GM21360 (cell line): ENCODE measurements at regions not wholly inside any gene's neighbourhood (a gene's known extent, or its start where the extent isn't known, plus 50 kb on each side); places are given as distances from the start of the nearest gene placed in this dataset.
"Not testable (repeated sequence)": the region's sequence is repeated elsewhere in the genome, so short reads cannot be mapped to it uniquely, and the experiment has no call there.

Experiments
- ATAC-seq: cut with Tn5 transposase; IDR thresholded peaks from one replicate; pipeline ENCODE4 v1.9.1; 2021; ENCODE audit warnings: mild to moderate bottlenecking, moderate library complexity; ENCODE audit not compliant: unreplicated experiment

DNA sequence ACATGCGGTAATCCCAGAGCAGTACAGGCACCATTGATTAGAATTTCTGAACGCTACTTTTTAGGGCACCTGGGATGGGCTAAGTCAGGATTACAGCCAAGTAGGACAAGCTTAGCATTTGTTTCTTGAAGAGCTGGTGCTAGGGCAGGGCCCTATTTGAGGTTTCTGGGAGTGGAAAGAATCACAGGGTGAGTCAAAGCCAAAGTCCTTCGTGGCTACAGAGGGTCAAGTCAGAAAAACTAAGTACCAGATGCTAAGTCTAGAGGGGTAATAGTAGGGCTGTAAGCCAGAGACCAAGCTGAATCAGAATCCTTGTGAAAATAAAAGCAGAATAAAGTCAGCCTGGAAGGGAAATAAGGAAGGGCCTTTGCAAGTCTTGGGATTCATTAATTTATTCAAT lies 448.6 kb downstream of the ZIC3 start:
- ATAC-seq = no peak

DNA sequence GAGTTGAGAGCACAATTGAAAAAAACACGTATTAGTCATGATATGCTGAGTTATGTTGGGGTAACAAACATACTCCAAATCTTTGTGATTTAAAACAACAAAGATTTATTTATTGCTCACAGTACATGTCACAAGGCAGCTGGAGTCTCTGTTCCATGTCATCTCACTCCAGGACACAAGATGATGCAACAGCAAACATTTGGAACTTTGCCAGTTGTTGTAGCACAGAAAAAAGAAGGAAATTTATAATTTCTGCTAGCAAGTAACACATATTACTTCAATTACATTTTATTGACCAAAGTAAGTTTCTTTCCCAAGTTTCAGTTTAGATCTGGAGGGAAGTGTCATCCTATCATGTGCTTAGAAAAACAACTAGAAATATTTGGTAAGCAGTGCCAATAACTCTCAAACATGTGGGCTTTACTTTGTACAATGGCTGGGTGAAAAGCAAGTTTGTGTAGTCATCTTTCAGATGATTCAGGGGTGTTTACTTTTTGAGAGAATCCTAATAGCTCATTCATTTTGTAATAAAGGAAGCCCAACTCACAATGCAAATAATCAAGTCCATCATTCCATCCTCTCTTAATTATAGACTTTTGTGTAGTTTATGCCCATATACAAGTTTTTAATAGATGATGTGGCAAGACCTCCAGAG lies 452.3 kb downstream of the ZIC3 start:
- ATAC-seq = no peak

DNA sequence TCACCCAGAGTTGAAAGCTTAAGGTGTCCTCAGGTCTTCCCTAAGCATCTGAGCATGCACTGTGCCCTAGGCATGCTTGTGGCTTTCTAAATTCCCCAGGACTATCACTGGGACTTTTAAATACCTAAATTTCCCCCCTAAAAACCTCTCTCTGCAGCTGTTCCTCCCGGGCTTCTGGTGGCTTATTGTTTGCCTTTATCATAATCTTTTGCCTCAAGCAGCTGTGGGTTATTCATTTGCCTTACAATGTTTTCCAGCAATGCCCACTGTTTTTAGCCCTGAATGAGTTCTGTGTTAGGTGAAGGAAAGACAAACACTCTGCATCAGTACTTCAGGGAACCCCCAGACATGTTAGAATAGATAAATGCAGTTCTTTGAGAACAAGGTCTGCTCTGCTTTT lies 455.0 kb downstream of the ZIC3 start:
- no peak for ATAC-seq

DNA sequence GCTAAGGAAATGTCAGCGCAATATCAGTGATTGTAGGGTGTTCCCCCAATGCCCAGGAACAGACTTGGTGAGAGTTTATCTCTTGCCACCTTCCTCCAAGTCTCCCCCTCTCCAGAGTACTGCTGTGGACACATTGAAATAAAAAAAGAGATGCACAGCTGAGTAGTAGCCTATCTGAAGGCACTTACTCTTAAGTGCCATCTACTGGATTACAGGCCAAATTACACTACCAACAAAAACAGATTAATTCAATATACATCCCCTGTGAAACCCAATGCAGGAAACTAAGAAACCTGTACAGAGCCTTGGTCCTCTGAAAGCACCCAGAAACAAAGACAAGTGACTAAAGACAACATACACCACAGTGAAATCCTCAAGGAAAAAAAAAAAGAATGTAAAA lies 460.3 kb downstream of the ZIC3 start:
- ATAC-seq = peak; percentile 78

DNA sequence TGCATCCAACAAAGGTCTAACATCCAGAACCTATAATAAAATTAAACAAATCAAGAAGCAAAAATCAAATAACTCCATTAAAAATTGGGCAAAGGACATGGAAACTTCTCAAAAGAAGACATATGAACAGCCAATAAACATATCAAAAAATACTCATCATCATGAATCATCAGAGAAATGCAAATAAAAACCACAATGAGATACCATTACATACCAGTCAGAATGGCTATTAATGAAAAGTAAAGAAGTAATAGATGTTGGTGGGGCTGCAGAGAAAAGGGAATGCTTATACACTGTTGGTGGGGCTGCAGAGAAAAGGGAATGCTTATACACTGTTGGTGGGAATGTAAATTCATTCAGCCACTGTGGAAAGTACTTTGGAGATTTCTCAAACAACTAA lies 465.8 kb downstream of the ZIC3 start:
- no peak for ATAC-seq

DNA sequence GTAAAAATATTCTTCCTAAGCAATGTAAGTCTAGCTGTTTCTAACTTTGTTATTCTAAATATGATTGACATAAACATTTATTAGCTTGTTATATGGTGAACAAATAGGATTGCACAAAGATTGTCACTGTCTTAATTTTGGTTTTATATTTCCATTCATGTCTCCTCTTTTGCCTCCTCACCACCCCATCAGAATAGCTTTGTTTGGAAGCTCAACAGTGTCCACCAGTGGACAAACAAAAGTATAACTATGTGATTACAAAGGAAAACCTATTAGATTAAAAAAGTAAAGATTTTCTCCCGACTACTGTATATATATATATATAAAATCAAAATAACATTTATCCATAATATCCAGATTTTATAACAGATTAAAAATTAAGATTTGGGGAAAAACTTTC lies 468.2 kb downstream of the ZIC3 start:
- ATAC-seq = no peak

DNA sequence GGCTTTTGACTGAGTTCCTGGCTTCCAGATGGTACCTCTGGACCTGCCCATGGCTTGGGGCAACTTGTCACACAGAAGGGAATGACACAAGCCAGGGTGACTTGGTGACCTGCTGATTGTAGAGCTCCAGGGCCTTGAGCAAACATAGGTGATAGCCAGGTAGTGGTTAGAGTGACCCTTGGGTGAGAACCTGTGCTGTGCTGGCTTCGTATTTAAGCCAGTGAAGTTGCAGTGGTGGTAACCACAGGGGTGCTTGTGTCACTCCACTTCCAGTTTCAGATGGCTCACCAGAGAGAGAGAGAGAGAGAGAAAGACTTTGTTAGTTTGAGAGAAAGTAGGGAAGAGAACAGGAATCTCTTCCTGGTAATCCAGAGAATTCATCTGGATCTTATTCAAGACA lies 471.6 kb downstream of the ZIC3 start:
- no peak for ATAC-seq

DNA sequence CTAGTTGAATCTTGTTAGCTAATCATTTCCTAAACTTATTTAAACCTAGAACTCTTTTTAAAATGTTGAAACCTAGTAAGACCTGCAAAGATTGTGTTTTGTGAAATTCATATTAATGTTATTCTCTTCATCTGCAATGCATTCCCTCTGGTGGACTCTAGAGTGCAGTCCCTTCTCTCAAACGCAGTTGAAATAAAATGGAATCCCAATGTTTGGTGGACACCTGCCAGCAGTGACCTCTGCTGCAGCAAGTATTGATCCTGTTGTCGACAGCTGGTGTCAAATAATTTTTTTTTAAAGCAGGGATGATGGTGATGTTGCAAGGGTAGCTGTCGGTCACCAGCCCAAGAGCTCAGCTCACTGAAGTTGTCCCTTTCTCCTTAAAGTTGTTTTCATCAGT lies 492.0 kb downstream of the ZIC3 start:
- no peak for ATAC-seq

DNA sequence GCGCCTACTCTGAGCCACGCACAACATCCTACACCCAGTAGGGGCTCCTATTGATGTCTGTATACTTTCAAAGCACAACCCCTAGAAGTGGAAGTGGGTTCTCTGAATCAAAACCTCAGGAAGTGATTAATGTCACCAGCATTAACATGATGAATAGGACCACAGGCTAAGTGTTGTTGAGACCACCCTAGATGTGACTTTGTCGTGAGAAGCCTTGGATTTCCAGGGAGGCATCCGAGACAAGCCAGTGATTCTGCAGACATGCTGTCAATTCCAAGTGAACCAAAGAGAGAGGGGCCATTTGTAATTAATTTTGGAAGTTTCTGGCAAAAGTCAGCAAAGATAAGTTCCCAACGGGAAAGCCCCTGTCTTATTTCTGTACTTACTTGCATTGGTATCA lies 493.0 kb downstream of the ZIC3 start:
- ATAC-seq = no peak

DNA sequence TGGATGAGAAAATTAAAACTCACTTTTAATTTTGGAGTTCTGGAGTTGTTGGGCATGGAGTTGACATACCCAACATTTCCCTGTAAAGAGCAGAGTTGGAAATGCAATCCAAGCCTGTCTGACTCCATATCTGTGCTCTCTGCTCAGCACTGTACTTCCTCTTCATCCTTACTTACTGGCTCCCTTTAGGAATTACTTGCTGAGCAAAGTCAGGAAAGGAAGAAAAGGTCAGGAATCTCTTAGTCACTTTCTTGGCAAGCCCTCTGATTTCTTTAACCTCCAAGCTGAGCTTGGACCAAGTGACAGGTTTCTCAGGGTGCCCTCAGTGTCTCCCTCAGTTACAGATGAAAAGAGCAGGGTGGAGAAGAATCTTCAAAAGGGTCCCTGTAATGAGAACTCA lies 501.5 kb downstream of the ZIC3 start:
- no peak for ATAC-seq

DNA sequence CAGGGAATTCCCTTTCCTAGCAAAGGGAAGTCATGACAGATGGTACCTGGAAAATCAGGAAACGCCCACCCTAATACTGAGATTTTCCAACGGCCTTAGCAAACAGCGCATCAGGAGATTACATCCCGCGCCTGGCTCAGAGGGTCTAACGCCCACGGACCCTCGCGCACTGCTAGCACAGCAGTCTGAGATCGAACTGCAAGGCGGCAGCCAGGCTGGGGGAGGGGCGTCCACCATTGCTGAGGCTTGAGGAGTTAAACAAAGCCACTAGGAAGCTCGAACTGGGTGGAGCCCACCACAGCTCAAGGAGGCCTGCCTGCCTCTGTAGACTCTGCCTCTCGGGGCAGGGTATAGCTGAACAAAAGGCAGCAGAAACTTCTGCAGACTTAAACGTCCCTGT lies 507.7 kb downstream of the ZIC3 start:
- ATAC-seq = no peak

DNA sequence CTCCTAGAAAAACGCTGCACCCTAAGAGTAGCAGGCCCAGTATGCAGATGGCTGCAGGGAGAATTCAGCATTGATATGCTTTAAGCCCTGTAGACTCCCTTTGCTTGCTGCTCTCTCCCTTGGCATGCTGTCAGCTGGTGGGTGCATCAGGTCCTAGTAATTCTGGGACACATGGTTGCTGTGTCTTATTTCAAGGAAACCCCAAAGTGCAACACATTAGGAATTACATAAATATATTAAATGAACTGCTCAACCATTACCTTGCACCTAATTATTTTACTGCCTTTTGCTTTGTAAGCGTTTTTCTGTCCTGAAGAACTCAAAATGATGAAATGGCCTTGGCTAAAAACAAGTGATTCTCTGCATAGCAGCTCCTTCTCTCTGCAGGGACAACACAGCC lies 516.3 kb downstream of the ZIC3 start:
- ATAC-seq = no peak

DNA sequence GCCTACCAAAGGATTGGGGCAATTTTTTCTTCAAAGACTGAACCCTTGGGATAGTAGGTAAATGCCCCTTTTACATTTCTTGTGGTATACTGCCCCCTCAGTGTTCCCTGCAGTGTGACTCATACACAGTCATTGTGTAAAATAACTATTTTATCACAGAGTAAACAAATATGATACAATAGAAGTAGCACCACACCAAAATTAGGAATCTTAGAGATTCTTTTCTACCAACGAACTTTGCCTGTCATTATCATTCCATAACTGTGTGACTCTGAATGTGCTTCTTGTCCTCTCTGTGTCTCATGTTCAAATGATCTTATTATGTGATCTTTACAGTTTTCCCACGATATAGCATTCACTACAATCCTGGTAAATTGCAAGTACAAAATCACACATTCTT lies 517.0 kb downstream of the ZIC3 start:
- ATAC-seq = no peak

DNA sequence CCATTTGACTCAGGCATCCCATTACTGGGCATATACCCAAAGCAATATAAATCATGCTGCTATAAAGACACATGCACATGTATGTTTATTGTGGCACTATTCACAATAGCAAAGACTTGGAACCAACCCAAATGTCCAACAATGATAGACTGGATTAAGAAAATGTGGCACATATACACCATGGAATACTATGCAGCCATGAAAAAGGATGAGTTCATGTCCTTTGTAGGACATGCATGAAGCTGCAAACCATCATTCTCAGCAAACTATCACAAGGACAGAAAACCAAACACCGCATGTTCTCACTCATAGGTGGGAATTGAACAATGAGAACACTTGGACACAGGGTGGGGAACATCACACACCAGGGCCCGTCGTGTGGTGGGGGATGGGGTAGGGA lies 545.0 kb downstream of the ZIC3 start:
- ATAC-seq = not testable (repeated sequence)

DNA sequence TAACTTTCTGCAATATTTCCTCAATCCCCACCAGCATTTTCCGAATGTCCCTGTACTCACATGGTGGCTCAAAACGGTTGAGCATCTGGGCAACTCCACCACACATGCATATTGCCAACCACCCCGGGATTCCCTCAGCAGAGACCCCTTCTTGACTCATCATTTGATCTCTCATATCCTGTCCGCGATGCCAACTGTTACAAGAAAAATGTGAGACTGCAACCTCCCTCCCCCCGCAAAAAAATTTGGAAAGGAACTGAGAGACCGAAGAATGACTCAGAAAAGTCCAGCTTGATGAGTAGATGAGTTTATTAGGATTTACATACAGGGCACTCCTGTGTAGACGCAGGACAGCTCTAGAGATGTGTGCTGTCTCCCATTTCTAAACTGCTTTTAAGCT lies 561.4 kb downstream of the ZIC3 start:
- no peak for ATAC-seq

DNA sequence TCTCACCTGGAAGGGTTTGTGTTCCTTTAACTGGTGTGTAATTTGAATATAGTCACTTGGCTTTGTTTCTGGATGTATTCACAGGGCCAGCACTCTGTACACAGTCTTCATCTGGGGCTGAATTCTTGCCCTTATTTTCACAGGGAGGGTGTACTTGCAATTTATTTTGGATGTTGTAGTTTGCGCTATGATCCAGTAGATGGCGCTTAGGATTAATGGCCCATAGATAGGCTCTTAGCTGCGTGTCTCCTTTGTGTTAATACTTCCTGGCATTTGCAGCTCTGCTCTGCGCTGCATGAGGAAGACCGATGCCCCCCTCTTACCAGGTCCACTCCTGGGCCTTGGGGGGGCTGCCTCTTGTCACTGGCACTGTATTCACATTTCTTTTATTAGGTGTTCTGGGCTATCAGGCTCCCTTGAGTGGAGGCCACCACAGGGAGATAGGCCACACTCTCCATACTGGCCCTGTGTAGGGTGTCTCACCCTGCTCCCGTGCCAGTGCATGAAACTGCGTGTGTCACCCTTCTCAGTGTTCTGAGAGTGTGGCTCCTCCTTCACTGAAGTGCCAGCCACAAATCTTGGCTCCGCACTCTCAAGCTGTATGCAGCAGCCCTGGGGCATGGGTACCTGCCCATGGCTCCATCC lies 562.2 kb downstream of the ZIC3 start:
- peak; percentile 91 for ATAC-seq

DNA sequence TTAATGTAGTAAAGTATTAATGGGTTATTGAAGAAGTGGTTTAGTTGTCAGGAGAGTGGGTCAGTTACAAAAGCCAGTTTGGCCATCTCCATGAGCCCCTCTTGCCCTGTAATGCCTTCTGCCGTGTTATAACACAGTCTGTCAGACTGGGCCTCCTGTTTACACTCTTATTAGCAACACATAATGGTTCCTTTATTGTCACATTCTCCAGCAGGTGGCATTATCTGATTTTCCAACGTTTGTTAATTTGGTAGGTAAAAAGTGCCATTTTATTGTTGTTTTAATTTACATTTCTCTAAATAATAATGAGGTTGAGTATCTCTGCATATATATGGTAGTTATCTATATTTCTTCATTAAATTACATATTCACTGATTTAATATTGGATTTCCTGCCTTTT lies 560.8 kb downstream of the FGF13 start:
- ATAC-seq = no peak

DNA sequence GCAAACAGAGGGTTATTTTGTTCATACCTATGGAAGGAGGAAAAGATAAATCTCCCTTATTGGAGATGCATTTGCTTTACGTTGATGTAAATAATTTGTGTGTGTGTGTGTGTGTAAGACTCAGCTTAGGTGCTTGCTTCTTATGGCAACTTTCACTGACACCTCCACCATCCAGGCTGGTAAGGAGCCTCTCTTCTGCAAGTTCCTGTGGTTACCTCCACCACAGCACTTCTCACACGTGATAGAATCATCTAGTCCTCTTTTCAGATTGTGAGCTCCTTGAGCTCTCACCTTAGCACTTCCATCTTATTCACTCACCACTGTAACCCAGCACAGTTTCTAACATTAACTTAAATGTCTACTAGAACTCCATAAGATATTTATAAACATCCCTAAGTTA lies 553.7 kb downstream of the FGF13 start:
- no peak for ATAC-seq

DNA sequence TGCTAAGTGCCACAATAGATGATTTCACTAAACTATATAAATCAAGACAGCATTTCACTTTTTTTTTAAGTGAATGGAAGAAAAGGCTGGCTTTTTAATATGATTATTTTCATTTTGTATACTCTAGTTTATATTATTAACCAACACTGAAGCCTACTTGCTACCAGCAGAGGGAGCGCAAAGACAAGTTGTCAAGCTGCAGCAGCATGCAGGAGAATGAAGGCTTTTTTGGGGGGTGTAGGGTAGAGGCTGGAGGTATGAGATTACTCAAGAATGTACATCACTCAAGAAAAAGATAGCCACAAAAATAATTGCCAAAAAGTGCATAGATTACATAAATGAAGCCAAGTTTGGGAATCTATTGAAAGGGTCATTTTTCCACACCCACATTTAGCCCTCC lies 519.5 kb downstream of the FGF13 start:
- ATAC-seq = no peak

DNA sequence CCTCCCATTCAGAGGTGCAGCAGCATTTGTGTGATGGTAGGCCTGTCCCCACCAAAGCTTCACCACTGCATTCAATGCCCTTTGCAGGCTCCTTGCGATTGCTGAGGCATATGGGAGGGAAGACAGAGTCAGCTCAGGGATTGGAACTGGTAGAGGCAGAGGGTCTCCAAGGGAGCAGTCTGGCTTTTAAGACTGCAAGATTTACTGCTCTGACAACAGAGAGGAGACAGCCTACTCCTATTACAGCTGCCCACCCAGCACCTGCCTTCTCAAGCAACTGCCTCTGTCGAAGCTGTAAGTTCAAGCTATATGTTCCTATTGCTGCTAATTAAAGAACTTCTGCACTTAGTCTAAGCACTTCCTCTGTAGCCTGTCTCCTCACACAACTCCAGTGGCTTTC lies 481.8 kb downstream of the FGF13 start:
- ATAC-seq = no peak

DNA sequence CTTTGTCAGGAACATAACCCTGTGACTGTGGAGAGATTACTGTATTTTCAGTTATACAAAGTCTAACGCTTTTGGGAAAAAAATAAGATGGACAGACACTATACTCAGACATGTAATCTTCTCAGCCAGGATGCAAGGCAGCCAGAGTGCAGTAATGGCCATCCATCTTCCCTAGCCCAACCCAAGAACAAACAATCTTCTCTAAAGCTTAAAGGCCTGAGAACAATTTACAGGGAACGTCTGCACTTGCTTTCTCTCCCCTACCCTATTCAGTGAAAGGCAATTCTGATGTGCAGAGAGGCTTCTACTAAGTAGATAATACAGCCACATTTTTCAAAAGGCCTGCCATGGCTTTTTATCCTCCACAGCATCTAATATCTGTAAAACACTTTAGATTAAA lies 471.3 kb downstream of the FGF13 start:
- no peak for ATAC-seq

DNA sequence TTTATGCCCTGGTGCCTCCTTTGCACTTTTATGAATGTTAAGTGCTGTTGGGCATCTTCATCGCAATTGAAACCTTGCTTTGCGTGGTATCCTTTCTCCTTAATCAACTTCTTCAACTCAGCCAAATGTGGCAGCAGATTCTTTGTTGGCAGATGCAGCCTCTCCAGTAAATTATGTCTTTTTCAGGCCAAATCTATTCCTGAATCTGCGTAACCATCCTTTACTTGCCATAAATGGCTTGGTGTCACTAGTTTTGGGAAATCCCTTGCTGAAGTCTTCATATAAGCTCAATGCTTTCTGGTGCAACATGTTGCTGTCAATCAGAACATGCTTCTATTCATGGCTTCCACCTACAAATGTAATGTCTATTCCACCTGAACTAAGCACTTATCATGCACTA lies 457.5 kb downstream of the FGF13 start:
- ATAC-seq = no peak

DNA sequence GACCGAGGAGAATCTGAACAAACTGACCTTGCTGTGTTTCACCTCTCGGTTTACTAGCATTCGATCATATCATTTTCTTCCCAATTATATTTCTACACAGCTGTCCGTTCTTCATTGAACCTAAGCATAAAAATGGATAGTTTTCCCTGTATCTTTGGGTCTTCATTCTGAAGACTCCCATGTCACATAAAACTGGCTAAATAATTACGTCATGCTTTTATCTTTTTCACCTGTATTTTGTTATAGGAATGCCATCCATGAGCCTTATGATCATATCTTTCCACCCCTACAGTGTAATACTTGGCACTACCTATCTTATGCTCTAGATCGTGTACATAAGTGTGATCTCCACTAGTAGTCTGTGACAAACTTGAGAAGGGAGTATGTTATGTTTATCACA lies 456.1 kb downstream of the FGF13 start:
- ATAC-seq = no peak
